CD4-positive, alpha-beta T cell (primary cell): ENCODE measurements at regions not wholly inside any gene's neighbourhood (a gene's known extent, or its start where the extent isn't known, plus 50 kb on each side); places are given as distances from the start of the nearest gene placed in this dataset.

Experiments used
- ATAC-seq: fragments of 200-7000 bp; cut with Tn5 transposase; one replicate; pipeline ENCODE4 v1.10.0; 2022; ENCODE audit warnings: mild to moderate bottlenecking; ENCODE audit not compliant: poor library complexity
- CTCF ChIA-PET: fragments of 350-600 bp; sonication (Branson Sonifier 250); formaldehyde crosslinking; loops from one replicate; lab custom pipeline; 2021; ENCODE audit warnings: antibody characterized with exemption, inconsistent platforms; lab: Charles Lee
- POLR2A ChIA-PET: fragments of 350-600 bp; sonication (Branson Sonifier 250); formaldehyde crosslinking; loops from one replicate; lab custom pipeline; 2021; ENCODE audit warnings: antibody characterized with exemption, inconsistent platforms; lab: Charles Lee
- DNase-seq, 14 experiments: peaks; one replicate each; pipeline ENCODE4 v3.0.0-alpha.2; 2013 to 2020; ENCODE audit warnings: mixed read lengths in 2 of 14
- H3K27ac ChIP-seq, 2 donors: one replicate each; pipeline versions ENCODE4 v1.5.1 to v1.7.0; 2013; ENCODE audit warnings: low read length in 2 of 2, low read depth in 1 of 2, mild to moderate bottlenecking in 1 of 2
- H3K27me3 ChIP-seq, 2 experiments: 1 replicate in 1 of 2; 2 replicates in 1 of 2; pipeline versions ENCODE4 v1.6.1 to v1.7.0; 2013; ENCODE audit warnings: low read length in 2 of 2, control low read depth in 1 of 2, mild to moderate bottlenecking in 1 of 2, moderate library complexity in 1 of 2; ENCODE audit not compliant: insufficient read depth in 2 of 2, control insufficient read depth in 1 of 2
- H3K36me3 ChIP-seq: one replicate; pipeline ENCODE4 v1.6.1; 2013; ENCODE audit warnings: low read length, control low read depth; ENCODE audit not compliant: insufficient read depth
- H3K4me1 ChIP-seq: one replicate; pipeline ENCODE4 v1.6.1; 2013; ENCODE audit warnings: low read length, control low read depth; ENCODE audit not compliant: insufficient read depth
- H3K4me3 ChIP-seq: one replicate; pipeline ENCODE4 v1.5.1; 2013; ENCODE audit warnings: mild to moderate bottlenecking, low read length, moderate library complexity
- H3K9me3 ChIP-seq, 2 experiments: 1 replicate in 1 of 2; 2 replicates in 1 of 2; pipeline versions ENCODE4 v1.6.1 to v1.7.0; 2013; ENCODE audit warnings: low read length in 2 of 2, mild to moderate bottlenecking in 2 of 2, control low read depth in 1 of 2, moderate library complexity in 1 of 2; ENCODE audit not compliant: control insufficient read depth in 1 of 2, insufficient read depth in 1 of 2
- H3K27ac Mint-ChIP-seq: one replicate; pipeline ENCODE4 v1.8.0; 2020; ENCODE audit warnings: mixed read lengths
- H3K27me3 Mint-ChIP-seq: one replicate; pipeline ENCODE4 v1.8.0; 2021; ENCODE audit warnings: mixed read lengths
- H3K36me3 Mint-ChIP-seq: one replicate; pipeline ENCODE4 v1.8.0; 2021; ENCODE audit warnings: low read depth, mixed read lengths
- H3K4me1 Mint-ChIP-seq: one replicate; pipeline ENCODE4 v1.8.0; 2021; ENCODE audit warnings: low read depth, mixed read lengths
- H3K4me3 Mint-ChIP-seq: one replicate; pipeline ENCODE4 v1.8.0; 2020; ENCODE audit warnings: mild to moderate bottlenecking, mixed read lengths
- H3K9me3 Mint-ChIP-seq: one replicate; pipeline ENCODE4 v1.8.0; 2020; ENCODE audit warnings: mixed read lengths
- intact Hi-C, 2 experiments: fragments of 100-400 bp; cut with DNase I in 1 of 2; cut with micrococcal nuclease in 1 of 2; formaldehyde crosslinking; loops; one replicate each; pipeline versions ENCODE4 v1.15.1 to v1.9.0; 2023 to 2025; cut with DNase I, micrococcal nuclease
- TF ChIP-seq, protein P1 (sequence below): fragments of 200-600 bp; IDR thresholded peaks from one replicate; pipeline ENCODE4 v1.8.0; 2022; ENCODE audit warnings: antibody characterized with exemption, mild to moderate bottlenecking

DNA sequence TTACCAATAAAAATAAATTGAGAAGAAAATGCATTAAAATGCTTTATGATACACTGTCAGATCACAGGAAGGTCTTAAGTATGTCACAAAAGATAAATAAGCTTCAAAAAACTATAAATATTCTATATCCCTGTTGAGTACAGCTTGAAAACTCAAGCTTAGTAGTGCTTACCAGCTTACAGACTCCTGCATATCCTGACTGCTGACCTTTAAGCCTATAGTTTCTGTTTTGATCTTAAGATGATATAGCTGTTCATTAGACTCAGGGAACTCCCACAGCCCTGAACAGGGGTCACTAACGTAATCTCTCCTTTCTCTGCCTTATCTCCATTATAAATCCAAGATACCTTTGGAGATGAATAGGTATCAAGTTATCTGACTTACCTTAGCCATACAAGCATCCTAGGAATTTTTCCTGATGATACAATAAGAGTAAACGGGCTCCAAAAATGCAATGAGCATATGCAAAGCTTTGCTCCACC, 93.7 kb upstream of the RBBP8 start:
- intact Hi-C loops: no loop called here

DNA sequence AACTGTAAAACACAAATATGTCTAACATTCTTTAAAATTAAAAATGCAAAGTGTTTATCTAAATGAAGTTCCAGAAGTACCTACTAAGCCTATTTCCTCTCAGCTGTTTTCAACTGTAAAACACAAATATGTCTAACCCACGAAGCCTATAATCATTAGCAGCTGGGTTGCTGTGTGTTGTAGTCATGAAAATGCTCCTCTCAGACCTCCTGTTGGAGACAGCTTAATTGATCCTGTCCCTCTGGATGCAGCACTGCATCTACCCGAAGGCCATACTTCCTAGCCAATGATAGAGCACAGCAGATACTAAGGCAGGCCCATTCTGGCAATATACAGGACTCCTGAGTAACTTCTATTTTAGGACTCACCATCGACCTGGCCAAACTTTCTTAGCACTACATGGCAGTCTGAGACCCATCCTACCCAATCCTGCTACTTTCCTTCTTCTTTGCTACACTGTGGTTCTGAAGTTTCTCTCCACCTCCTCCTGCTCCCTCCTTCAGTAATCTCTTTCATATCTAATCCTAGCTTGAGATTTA, 92.5 kb upstream of the RBBP8 start:
- CTCF ChIA-PET: no interaction called here

More for the DNA sequence above, 93.7 kb upstream of the RBBP8 start:
- Histone ChIP-seq H3K27ac (no peak overlapping the region), H3K9me3 (no peaks in the 10 kb centered on the region), H3K36me3 (no peaks in the 10 kb centered on the region), H3K27me3 (peaks cover 0 to 4% of the 10 kb centered on the region in 2 experiments), H3K4me1 (peaks cover 7% of the 10 kb centered on the region), H3K4me3 (no peak overlapping the region)
- ChIA-PET POLR2A (interaction anchor here (0.7 kb wide), 1 partner anchor 288 kb away, joined by 4 read pairs; no protein-coding TSS in a partner anchor), CTCF (interaction anchor here (0.7 kb wide), 1 partner anchor 19 kb away, joined by 3 read pairs; no protein-coding TSS in a partner anchor)
- Mint-ChIP-seq H3K9me3 (no peaks in the 10 kb centered on the region), H3K36me3 (no peaks in the 10 kb centered on the region), H3K27ac (no peak overlapping the region), H3K4me1 (no peaks in the 10 kb centered on the region), H3K4me3 (no peak overlapping the region), H3K27me3 (no peaks in the 10 kb centered on the region)
- ATAC-seq (no peak), DNase-seq (no peak)
- TF ChIP-seq, protein P1, sequence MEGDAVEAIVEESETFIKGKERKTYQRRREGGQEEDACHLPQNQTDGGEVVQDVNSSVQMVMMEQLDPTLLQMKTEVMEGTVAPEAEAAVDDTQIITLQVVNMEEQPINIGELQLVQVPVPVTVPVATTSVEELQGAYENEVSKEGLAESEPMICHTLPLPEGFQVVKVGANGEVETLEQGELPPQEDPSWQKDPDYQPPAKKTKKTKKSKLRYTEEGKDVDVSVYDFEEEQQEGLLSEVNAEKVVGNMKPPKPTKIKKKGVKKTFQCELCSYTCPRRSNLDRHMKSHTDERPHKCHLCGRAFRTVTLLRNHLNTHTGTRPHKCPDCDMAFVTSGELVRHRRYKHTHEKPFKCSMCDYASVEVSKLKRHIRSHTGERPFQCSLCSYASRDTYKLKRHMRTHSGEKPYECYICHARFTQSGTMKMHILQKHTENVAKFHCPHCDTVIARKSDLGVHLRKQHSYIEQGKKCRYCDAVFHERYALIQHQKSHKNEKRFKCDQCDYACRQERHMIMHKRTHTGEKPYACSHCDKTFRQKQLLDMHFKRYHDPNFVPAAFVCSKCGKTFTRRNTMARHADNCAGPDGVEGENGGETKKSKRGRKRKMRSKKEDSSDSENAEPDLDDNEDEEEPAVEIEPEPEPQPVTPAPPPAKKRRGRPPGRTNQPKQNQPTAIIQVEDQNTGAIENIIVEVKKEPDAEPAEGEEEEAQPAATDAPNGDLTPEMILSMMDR: no peak

DNA sequence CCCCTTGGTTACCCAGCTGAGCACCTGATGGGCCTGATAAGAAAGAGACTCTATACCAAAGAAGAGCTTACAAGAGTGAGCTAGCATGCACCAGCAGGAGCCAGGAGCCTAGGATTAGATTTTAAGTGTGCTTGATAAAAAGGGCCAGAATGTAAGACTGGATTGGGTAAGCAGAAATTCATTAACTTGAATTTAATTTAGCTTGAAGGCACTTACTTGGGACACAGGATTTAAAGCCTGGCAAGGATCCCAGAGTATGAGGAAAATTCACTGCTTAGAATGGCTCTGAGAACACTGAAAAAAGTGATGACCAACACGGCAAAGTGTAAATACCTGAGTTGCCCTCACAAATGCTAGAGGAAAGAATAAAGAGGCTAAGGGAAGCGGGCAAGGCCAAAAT, 91.3 kb upstream of the RBBP8 start:
- TF ChIP-seq, protein P1: no peak
- Histone ChIP-seq H3K4me1 (peaks cover 7% of the 10 kb centered on the region), H3K36me3 (no peaks in the 10 kb centered on the region), H3K27ac (no peak overlapping the region), H3K27me3 (peaks cover 0 to 4% of the 10 kb centered on the region in 2 experiments), H3K9me3 (no peaks in the 10 kb centered on the region), H3K4me3 (no peak overlapping the region)
- Mint-ChIP-seq H3K9me3 (no peaks in the 10 kb centered on the region), H3K27me3 (no peaks in the 10 kb centered on the region), H3K36me3 (no peaks in the 10 kb centered on the region), H3K4me1 (no peaks in the 10 kb centered on the region), H3K4me3 (no peak overlapping the region), H3K27ac (no peak overlapping the region)
- no peak for ATAC-seq
- intact Hi-C loops: no loop called here
- POLR2A ChIA-PET: no interaction called here
- CTCF ChIA-PET: no interaction called here
- DNase-seq: no peak

More for the DNA sequence above, 92.5 kb upstream of the RBBP8 start:
- Histone ChIP-seq H3K27me3 (peaks cover 0 to 4% of the 10 kb centered on the region in 2 experiments), H3K27ac (no peak overlapping the region), H3K9me3 (no peaks in the 10 kb centered on the region), H3K4me1 (peaks cover 7% of the 10 kb centered on the region), H3K36me3 (no peaks in the 10 kb centered on the region), H3K4me3 (no peak overlapping the region)
- no peaks in the 10 kb centered on the region for H3K9me3 Mint-ChIP-seq
- no peaks in the 10 kb centered on the region for H3K27me3 Mint-ChIP-seq
- H3K4me3 Mint-ChIP-seq: no peak overlapping the region
- TF ChIP-seq, protein P1: no peak
- POLR2A ChIA-PET: no interaction called here
- no peak overlapping the region for H3K27ac Mint-ChIP-seq
- H3K4me1 Mint-ChIP-seq: no peaks in the 10 kb centered on the region
- no peak for DNase-seq
- ATAC-seq: no peak
- intact Hi-C loops: no loop called here
- H3K36me3 Mint-ChIP-seq: no peaks in the 10 kb centered on the region
